ENCODE measurements at regions not wholly inside any gene's neighbourhood (a gene's known extent, or its start where the extent isn't known, plus 50 kb on each side); places are given as distances from the start of the nearest gene placed in this dataset.

DNA sequence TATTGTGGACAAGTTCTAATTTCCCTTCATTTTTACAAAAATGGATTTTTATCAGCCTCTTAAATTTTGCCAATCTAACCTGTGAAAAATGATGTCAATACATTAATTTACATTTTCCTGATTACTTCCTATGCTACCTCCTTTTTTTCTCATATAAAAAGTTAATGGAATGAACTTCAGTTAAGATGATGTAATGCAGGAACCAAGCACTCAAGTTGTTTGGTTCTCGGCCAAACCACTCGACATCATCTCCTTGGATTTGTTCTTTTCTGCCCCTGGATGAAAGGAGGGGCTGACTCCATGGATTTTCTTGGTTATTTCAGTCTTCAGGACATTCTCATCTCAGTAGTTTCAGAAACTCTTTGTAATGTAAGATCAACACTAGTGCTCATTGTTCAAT is 253.1 kb upstream of the NXPH2 start:
- TF ChIP-seq, protein P1, sequence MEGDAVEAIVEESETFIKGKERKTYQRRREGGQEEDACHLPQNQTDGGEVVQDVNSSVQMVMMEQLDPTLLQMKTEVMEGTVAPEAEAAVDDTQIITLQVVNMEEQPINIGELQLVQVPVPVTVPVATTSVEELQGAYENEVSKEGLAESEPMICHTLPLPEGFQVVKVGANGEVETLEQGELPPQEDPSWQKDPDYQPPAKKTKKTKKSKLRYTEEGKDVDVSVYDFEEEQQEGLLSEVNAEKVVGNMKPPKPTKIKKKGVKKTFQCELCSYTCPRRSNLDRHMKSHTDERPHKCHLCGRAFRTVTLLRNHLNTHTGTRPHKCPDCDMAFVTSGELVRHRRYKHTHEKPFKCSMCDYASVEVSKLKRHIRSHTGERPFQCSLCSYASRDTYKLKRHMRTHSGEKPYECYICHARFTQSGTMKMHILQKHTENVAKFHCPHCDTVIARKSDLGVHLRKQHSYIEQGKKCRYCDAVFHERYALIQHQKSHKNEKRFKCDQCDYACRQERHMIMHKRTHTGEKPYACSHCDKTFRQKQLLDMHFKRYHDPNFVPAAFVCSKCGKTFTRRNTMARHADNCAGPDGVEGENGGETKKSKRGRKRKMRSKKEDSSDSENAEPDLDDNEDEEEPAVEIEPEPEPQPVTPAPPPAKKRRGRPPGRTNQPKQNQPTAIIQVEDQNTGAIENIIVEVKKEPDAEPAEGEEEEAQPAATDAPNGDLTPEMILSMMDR (IDR thresholded peaks at IDR 0.05; ENCODE audit: insufficient read depth, low read length, missing control alignments), result no peak
- POLR2A ChIA-PET, result no interaction called here
- H3K4me3 ChIP-seq (ENCODE audit: low read depth, low read length), result no peak overlapping the region
- CTCF ChIA-PET, result no interaction called here
- DNase-seq (ENCODE audit: low read depth, low spot score), result no peak

DNA sequence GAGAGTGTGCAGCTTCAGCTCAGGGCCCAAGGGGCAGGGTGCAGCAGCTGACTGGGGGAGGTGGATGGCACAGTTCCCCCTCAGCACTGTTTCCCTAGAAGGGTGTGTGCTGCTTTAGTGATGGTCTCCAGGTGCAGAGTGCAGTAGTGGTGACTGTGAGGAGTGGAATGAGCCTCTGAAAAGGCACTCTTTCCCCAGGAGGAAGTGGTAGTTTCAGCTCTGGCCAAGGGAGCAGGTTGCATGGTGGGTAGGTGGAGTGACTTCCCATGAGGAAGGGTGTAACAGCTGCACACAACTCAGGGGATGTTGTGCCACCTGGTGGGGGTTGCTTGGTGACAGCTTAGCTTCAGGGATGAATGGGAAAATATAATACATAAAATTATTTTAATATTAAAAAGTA is 251.5 kb upstream of the NXPH2 start:
- TF ChIP-seq, protein P1 (IDR thresholded peaks at IDR 0.05; ENCODE audit: insufficient read depth, low read length, missing control alignments), result no peak
- H3K4me3 ChIP-seq (ENCODE audit: low read depth, low read length), result no peak overlapping the region
- CTCF ChIA-PET, result no interaction called here
- POLR2A ChIA-PET, result no interaction called here
- no peak for DNase-seq (ENCODE audit: low read depth, low spot score)

DNA sequence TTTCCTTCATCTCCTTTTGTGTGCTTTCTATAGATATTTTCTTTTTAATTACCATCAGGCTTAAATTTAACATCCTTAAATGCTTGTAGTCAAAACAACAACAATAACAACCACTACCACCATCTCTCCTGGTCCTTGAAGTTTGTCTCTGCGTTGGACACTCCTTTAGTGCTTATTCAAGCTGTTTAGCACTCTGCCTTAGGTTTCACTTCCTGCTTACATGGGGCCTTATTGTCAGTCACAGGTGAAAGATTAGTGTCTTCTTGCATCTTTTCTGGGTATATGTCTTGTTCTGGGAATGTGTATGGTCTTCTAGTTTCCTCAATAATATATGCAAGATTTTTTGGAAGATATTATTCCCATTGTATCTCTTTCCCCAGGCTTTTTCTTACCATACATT is 240.1 kb upstream of the NXPH2 start:
- TF ChIP-seq, protein P1 (IDR thresholded peaks at IDR 0.05; ENCODE audit: insufficient read depth, low read length, missing control alignments), result no peak
- ChIA-PET POLR2A (no interaction called here), CTCF (no interaction called here)
- DNase-seq (ENCODE audit: low read depth, low spot score), result no peak
- H3K4me3 ChIP-seq (ENCODE audit: low read depth, low read length), result no peak overlapping the region

DNA sequence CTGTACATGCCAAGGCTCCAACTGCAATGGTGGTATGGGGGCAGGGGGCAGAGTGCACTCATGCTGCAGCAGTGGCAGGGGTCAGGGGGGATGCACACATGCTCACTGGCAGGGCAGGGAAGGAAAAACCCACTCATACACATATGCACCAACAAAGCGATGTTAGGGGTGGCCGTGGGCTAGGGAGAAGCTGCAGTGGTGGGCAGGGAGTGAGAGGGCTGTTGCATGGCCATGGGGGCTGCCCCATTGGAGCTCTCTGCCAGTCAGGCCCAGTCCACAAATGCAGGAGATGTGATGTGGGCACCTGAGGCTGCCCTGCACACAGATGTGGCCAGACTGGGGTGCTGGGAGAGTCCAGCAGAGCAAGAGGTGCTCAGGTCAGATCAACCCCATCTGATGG is 238.1 kb upstream of the NXPH2 start:
- no peak overlapping the region for H3K4me3 ChIP-seq (ENCODE audit: low read depth, low read length)
- no peak for DNase-seq (ENCODE audit: low read depth, low spot score)
- POLR2A ChIA-PET, result no interaction called here
- CTCF ChIA-PET, result no interaction called here
- TF ChIP-seq, protein P1 (IDR thresholded peaks at IDR 0.05; ENCODE audit: insufficient read depth, low read length, missing control alignments), result no peak

DNA sequence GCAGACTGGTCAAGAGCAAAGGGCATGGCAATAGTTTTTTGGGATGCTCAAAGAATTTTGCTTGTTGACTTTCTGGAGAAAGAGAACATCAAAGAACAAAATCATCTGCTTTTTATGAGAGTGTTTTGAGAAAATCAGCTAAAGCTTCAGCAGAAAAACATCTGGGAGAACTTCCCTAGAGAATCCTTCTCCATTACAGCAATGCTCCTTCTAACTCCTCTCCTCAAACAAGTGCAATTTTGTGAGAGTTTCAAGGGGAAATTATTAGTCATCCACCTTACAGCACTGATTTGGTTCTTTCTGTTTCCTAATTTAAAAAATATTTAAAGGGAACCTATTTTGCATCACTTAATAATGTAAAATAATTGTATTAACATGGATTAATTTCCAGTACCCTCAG is 226.9 kb upstream of the NXPH2 start:
- DNase-seq (ENCODE audit: low read depth, low spot score), result no peak
- no peak overlapping the region for H3K4me3 ChIP-seq (ENCODE audit: low read depth, low read length)
- CTCF ChIA-PET, result no interaction called here
- POLR2A ChIA-PET, result no interaction called here
- TF ChIP-seq, protein P1 (IDR thresholded peaks at IDR 0.05; ENCODE audit: insufficient read depth, low read length, missing control alignments), result no peak

DNA sequence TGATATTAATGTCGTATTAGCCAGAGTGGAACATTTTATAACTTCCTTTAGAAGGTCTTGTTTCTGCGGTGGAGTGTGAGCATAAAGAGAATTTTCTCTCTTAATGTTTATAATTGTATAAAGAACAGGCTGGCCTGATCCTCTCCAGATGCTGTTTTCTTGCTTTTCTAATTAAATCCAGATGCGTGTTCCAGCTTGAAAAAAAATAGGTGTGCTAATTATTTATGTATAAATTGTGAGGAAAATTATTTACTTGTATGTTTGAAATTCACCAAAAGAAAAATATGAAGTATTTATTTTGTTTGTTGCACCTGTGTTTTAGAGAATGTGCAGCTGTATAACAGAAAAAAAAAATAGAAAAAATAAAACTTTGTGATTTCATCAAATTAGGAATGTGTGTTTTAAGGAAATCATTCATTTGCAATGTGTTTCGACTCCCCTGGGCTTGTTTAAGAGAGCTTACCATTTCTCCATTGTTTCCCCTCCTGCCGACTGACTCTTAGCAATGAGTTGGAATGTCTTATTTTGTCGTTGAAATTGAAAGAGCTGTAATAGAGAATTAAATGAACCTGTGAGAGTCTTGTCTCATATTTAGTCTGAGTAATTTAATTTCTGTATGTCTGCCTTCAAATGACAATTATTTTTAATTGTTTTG is 220.1 kb upstream of the NXPH2 start:
- TF ChIP-seq, protein P1 (IDR thresholded peaks at IDR 0.05; ENCODE audit: insufficient read depth, low read length, missing control alignments), result no peak
- CTCF ChIA-PET, result no interaction called here
- DNase-seq (ENCODE audit: low read depth, low spot score), result no peak
- POLR2A ChIA-PET, result no interaction called here
- no peak overlapping the region for H3K4me3 ChIP-seq (ENCODE audit: low read depth, low read length)

All from AG04449 (cell line).